Activated CD4-positive, alpha-beta T cell treated with anti-CD3 and anti-CD28 coated beads for 1 hour (primary cell): ENCODE measurements at regions not wholly inside any gene's neighbourhood (a gene's known extent, or its start where the extent isn't known, plus 50 kb on each side); places are given as distances from the start of the nearest gene placed in this dataset.
"Not testable (repeated sequence)": the region's sequence is repeated elsewhere in the genome, so short reads cannot be mapped to it uniquely, and the experiment has no call there.

Experiments used
- DNase-seq: peaks from one replicate; pipeline ENCODE4 v3.0.0-alpha.2; 2020

DNA sequence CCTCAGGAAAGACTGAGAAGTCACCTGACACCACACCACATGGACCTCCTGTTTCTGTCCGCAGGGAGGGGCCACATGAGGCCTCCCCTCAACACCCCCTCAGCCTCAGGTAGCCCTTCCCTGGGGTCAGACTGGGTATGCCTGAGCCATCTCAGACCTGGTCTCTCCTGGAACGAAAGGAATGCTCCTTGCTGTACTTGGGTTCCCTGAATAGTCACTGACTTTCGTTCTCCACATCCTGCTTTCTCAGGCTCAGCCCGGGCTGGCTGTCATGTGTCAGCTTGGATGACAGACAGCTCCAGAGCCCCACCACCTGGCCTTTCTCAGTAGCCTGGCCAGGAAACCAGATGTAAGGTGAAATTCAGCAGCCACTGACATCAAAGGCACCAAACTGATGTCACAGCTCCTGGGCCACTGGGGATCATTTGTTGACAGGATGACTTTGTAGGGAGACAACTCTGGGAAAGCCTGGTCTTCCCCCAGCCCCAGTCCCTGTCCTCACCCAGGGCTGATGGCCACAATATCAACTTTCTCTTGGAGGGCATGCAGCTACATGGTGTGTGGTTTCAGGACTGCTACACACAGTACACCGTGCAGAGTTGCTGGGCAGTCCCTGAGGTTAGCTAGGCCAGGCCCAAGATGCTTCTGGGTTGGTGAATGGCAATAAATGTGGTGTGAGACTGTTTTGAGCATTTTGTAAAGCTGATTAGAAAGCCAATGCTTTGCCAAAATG lies 141.4 kb upstream of the MRPS22 start:
- no peak for DNase-seq

DNA sequence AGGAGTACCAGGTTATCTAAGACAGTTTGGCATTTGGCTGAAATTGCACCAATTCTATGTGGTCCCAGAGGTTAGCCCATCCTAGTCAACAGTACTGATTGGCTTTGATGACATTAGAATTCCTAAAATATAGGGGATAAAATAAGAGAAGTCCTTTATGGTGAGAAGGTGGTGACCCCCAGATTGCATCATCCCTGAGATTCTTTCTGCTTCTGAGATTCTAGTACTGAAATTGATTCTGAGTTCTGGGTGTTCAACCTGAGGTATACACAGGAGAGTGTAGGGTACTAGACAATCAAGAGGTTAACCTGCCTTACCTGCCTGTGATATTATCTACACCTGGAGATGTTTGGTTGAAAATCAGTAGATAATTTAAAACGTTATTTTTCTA lies 140.9 kb upstream of the MRPS22 start:
- no peak for DNase-seq

DNA sequence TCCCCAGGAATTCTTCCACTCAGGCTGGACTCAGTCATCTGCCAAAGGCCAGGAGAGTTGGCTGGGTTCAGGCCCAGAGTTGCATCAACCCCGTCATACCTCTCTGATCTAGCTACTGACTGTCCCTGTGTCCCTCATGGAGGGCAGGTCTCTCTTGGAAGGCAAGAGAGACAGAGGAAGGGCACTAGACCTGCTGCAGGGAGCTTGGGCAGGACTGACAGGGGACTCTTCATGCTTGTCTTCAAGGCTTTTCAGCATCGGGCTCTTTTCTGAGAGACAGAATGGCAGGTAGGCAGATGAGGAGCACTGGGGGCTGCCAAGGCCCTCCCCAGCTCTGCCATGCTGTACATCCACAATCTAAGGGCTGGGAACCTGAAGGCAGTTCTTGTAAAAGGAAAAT lies 140.1 kb upstream of the MRPS22 start:
- DNase-seq: no peak

DNA sequence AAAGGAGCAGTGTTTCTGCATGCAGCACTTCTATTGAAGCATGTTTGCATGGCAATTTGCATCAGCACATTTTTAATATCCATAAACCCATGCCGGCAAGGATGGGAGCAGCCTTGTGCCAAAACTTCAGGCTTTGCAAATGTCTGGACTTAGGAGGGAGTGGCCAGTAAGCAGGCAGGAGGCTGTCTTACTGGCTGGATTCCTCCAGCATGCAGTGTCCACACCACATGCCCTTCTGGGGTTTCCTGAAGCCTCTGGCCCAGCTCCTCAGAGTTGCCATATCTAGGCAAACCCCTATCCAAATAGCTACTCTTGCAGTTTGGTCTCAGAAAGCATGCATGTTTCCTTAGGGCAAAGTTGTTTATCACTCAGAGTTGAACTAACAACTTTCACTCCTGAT lies 139.1 kb upstream of the MRPS22 start:
- DNase-seq: no peak

DNA sequence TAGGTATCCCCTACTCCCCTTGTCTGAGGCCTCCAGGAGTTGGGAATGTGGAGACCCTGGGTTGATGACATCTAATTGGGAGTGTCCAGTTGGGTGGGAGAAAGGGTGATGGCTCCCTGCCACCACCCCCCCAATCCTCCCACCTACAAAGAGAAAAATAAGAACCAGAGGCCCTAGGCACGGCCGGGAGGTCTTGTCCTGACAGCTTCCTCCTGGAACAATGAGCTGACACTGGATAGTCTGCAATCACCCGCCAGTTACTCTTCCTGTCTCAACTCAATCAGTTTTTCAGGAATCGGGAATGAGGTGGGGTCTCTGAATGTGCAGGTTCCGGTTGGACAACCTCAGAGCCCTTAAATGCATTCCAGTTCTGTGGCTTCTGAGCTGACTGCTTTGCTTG lies 129.9 kb upstream of the MRPS22 start:
- no peak for DNase-seq

DNA sequence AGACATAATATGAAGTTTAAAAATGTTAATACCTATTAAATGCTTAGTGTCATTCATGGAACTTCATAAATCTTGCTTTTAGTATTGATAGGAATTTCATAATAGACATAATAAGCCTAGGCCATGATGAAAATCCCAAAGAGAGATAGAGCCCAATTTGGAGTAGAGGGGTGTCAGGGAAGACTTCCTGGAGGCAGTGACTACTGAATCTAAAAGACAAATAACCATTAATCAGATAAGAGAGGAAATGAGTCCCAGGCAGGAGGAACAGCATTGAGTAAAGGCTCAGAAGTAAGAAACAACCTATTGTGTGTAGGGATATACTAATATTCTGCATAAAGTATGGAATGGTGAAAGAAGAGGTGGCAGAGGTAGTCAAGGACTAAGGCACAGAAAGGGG lies 126.9 kb upstream of the MRPS22 start:
- no peak for DNase-seq

DNA sequence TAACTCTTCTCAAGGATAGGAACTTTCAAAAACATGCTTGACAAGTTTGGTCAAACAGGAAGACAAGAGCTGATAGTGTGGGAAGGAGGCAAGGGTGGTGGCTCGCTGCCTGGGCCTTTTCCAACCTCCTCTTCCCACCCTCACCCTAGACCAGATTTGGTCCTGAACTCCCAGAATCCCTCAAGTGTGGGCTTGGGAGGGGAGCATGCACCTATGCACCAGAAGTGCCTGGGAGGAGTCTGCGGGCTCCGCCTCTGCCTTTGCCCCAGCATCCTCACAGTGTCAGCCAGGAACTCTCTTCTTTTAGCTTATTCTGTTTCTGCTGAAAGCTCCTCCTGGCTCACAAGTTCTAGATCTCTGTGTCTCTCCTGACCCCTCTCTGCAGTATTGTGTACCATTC lies 126.2 kb upstream of the MRPS22 start:
- DNase-seq: no peak

DNA sequence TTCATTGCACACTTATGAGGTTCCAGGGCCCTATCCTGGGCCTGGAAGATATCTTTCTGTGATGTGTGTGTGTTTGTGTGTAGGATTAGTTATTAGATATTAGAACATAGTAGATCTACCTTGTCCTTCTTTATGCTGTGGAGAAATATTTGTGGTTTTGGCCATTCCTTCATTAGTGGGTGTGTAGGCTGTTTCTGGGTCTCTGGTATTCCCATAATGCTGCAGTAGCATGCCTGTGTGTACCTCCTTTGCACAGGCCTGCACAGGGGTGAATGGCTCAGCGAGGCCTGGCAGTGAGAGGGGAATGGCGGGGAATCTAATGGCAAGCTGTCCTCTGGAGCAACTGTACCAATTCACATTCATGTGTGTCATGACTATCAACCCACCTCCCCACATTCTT lies 125.8 kb upstream of the MRPS22 start:
- no peak for DNase-seq

DNA sequence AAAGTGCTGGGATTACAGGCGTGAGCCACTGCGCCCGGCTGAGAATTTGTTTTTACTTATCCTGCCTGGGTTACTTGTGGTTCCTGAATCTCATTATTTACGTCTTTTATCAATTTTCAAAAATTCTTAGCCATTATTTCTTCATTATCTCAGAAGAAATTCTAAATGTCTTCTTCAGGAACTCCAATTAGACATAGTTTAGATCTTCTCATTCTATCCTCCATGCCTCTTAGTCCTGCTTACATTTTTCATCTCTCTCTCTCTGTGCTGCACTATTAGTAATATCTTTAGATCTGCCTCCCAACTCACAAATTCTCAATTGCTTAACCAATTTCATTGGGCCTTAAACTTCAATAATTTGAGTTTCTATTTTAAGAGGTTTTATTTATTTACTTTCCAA lies 124.4 kb upstream of the MRPS22 start:
- DNase-seq: no peak

DNA sequence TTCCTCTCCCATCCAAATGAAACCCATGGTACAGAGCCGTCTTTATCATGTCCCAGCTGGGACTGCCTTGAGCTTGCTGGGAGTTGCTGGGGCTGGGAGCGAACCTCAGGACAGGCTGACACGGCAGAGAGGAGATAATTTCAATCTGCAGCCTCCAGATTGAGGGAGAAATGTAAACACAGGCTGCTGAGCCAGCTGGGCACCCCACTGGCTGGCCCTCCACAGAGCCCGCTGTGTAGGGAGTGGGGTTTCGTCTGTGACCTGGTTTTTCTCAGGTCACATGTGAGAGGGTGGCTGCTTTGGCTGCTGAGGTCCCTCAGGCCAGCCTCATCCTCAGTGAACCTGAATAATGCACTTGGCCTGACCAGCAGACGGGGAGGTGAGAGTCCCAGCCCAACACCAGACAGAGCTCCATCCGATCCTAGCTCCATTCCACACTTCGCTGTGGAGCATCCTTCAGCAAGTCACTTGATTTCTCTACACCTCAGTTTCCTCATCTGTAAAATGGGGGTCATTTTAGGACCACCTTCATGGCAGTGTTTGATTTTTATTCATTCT lies 121.6 kb upstream of the MRPS22 start:
- no peak for DNase-seq

DNA sequence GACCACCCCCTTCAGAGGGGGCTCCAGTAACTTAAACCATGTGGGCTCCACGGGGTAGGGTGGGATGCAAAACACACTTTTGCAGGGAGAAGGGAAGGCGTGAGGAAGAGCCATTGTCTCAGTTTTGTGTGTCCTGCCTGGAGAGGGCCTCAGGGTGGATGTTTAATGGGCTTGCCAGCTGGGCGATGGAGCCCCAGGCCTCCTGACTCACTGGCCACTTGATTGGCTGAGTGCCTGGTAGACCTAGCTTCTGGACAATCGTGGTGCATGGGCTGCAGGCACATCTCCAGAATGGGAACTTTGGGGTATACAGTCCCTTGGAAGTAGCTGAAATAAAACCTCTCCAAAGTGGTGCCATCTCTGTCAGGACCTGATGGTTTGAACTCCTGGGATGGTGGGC lies 118.3 kb upstream of the MRPS22 start:
- DNase-seq: no peak

DNA sequence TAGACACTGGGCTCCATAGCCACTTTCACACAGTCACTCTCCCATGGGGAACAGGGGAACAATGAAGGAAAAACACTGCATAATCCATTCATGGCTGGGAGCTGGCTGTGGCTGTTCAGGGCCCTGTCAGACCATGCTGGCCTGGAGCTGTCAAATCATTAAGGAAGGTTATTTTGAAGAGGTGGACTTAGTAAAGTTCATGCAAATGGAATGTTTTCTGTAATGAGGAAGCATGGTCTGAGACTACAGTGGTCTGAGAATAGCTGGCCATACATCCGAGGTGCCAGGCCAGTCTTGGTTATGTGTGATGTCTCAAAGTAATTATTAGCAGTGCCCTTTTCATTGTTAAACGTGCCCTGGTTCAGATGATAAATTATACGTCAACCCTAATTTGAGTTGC lies 117.1 kb upstream of the MRPS22 start:
- DNase-seq: no peak

DNA sequence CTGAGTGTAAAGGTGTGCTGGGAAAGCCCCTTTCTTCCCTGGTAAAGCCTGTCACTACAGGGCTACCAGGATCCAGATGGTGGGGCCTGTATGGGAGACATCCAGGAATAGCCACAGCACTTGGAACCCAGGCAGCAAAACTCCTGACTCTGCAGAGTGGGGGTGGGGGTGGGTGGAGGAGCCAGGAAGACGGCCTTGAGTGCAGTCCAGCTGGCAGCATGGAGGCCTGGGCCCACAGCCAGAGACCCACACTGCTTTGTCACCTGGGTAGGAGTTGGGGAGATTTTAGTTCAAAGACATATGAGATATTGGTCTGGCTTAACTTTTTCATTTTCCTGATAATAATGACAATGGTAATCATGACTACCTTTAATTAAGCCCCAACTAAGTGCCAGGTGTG lies 116.7 kb upstream of the MRPS22 start:
- DNase-seq: no peak

DNA sequence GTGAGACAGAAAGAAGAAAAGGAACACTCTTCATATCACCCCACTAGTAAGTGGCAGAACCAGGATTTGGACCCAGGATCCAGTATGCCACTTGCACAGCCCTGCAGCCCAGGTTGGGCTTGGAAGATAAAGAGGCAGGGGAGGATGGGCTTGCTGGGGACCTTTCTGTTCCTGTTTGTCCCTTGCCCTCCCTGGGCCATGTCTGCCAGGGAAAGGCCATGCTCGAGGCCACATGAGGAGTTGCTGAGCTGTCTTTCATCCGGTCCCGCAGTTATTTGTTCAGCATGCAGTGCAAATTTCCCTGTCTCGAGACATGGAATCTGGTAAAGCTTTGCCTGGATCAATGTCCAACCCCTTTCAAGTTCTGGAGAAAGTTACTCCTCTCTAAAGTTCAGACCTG lies 116.0 kb upstream of the MRPS22 start:
- DNase-seq: no peak

DNA sequence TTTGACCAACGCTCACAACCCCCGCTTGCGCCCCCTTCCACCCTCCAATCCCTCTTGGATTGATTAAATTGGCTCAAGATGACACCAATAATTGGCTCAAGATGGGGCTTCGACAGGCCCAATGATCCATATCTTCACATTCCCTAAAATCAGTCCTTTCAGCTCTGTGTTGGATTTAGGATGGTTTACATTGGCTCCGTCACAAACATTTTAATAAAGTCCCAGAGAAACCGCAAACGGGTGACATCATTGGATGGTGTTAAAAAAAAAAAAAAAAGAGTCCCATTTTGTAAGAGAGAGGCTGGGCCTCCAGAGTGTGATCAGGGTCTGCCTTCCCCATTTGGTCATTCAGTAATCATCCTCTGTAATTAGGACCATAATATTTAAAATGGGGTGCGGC lies 113.4 kb upstream of the MRPS22 start:
- no peak for DNase-seq

DNA sequence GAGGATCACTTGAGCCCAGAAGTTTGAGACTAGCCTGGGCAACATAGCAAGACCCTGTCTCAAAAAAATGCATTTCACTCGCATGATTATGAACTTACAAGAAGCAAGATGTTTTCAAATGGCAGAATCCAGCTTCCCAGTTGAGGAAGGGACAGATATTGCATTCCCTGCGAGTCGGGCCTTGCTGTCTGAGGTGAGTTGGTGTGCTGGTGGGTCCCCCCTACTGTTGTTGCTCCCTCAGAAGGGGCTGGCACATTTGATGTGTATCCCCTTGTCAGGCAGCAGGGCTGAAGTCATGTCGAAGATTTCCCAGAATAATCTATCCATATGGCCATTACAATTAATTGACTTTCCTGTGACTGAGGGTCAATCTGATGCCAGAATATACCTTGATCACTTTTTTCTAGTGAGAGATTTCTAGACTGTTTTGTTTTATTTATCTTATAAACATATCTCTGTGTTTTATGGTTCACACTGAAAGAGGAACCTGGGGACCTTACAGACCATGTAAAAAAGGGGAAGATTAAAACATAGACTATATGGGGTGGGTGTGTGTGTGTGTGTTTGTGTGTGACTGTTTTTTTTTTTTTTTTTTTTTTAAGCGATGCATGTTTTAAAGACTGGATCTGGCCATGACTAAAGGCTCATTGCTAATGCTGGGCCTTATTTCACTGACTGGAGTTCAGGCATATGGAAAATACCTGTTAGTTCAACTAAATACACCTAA lies 112.1 kb upstream of the MRPS22 start:
- no peak for DNase-seq

DNA sequence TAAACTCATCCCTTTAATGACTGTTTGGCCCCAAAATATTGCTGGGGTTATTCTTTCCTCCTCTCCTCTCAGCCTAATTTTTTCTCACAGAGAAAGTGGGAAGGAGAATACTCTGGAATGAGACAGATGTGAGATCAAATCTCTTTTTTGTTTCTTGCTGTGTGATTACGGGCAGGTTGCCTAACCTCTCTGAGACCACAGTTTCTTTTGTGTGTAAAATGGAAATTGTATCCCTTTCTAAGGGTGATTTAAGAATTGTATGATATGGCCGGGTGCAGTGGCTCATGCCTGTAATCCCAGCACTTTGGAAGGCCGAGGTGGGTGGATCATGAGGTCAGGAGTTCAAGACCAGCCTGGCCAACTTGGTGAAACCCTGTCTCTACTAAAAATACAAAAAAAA lies 111.5 kb upstream of the MRPS22 start:
- not testable (repeated sequence) for DNase-seq

DNA sequence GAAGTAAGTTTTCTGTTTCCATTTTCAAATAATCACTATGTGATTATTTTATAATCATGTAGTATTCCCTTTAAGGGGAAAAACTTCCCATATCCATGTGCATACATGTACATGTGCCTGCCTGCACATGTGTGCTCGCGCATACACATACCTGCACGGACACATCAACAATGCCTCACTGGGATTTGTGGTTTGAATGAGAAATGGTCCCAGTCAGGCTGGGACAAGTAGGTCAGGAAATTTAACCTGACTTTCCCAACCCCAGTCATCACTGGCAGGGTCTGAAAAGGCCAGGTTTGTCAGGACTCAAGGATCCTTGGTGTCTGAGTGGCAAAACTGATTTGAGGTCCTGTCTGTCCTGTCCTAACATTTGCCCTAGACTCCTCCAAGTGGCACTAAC lies 109.3 kb upstream of the MRPS22 start:
- DNase-seq: no peak

DNA sequence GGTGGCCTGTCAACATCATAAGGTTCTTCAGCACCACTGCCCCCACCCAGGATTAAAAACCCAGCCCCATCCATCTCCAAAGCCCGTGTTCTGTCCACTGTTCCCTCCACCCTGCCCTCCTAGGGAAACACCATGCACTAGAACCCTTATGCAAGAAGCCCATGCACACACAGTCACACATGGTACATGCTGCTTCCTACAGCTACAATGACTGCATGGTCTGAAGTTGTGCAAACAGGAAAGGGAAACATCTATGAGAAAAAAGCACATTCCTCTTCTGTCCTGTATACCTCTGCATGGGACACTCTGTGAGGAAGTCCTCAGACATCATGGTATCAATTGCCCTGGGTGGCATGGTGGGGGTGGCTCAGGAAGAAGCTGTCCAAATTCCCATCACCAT lies 108.6 kb upstream of the MRPS22 start:
- no peak for DNase-seq

DNA sequence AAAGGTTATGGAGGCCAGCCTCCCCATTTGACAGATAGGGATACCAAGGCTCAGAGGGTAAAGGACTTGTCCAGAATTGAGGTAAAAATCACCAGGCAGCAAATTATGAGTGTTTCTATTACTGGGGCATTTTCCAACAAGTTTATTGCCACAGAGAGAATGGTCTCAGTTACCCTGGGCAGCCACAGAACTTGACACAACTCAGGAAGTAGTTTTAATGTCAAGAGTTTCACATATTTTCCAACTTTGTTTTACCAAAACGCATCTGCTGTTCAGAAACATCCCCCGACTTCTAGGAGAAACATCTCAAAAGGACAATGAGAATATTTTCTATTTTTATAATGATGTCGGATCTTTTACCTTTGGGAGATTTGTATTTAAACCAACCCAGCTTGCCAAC lies 107.5 kb upstream of the MRPS22 start:
- no peak for DNase-seq

DNA sequence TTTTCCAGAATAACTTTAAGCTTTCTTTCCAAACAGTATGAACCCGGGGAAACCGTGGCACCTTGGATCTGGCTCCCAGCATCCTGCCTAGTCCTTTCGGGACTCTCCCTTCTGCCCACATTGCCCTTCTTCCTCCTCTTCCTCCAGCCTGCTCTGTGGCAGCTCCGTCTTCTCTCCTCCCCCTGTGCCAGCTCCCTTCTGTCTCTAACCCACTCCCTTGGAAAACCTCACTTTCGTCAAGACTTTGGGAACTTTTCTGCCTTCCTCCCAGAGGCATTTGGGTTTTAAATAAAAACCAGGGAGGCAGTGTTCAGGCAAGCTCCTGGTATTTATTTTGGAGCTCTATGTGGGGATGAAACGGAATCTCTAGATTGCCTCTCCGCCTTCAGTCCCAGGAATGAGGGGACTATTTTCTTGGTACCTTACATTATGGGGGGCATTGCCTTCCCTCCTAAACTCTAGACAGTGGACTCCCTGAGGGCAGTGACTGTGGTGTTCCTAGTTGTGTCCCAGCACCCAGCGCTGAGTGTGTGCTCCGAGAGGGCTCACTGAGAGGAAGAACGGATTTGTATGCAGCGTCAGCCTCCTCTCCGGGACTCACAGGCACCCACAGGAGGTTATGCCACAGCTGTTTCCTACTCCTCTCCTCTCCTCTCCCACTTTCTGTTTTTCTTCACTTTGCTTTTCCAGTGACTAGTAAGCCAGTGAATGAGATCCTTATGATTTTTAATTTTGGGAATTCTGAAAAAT lies 105.4 kb upstream of the MRPS22 start:
- no peak for DNase-seq

DNA sequence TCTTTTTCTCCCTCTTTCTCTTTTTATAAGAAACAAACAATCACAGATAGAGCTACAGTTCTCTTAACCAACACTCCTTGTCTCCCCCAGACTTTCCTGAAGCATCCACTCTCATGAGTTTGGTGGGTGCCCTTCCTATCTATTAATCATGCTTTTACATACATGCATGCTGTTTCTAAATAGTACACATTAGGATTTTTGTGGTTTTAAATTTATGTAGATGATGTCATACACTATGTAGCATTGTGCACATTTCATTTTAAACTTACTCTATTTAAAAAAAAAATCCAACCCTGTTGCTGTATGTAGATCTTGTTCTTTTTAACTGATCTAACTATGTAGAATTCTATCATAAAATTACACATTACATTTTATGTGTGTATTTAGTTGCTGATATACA lies 104.3 kb upstream of the MRPS22 start:
- DNase-seq: no peak

DNA sequence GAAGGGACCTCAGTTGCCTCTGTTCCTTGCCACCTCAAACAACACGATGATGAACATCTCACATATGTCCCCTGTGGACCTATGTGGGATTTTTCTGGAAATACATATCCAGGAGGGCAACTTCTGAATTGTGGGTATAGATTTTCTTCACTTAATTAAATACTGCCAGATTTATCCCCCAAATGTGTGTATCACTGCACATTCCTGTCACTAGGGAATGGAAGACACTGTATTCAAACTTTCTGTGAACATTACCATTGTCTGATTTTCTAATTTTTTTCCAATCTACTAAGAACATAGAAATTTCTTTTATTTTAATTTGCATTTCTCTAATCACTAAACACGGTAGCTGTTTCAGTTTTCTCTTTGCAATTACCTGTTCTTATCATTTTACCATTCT lies 102.0 kb upstream of the MRPS22 start:
- DNase-seq: no peak

DNA sequence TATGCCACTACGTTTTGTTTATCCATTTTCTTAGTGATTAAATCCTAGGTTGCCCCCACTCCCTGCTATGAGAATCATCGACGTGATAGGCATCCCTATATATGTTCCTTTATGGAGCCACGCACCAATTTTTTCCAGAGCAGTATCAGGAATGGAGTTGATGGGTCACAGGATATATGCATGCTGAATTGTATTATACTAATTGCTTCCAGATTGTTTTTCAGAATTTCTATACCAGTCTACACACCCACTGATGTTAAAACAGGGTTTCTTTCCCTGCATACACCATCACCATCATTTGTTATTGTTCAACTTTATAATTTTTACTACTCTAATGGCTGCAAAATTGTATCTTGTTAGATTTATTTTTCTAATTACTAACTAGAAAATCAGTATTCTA lies 100.1 kb upstream of the MRPS22 start:
- no peak for DNase-seq
